GM15510 (cell line): ENCODE measurements at regions not wholly inside any gene's neighbourhood (a gene's known extent, or its start where the extent isn't known, plus 50 kb on each side); places are given as distances from the start of the nearest gene placed in this dataset.

ENCODE experiments used
- POLR2A ChIP-seq: IDR thresholded peaks from 3 replicates; pipeline ENCODE4 v1.6.1; 2011; ENCODE audit warnings: borderline replicate concordance; ENCODE audit not compliant: insufficient read length; ENCODE audit errors: extremely low read depth

GRCh38 chr9:129349665-129349947 lies 171.5 kb upstream of the IER5L start:
- no peak for TF ChIP-seq POLR2A

GRCh38 chr9:129348890-129349664 lies 171.0 kb upstream of the IER5L start:
- TF ChIP-seq POLR2A: no peak

- TF ChIP-seq POLR2A: no peak
Measured at GRCh38 chr9:129347316-129348120, 169.5 kb upstream of the IER5L start.

- no peak for TF ChIP-seq POLR2A
Measured at GRCh38 chr9:129346046-129346445, 168.0 kb upstream of the IER5L start.

- no peak for TF ChIP-seq POLR2A
Measured at GRCh38 chr9:129344641-129345495, 166.8 kb upstream of the IER5L start.

- no peak for TF ChIP-seq POLR2A
Measured at GRCh38 chr9:129343424-129344375, 165.6 kb upstream of the IER5L start.

DNA sequence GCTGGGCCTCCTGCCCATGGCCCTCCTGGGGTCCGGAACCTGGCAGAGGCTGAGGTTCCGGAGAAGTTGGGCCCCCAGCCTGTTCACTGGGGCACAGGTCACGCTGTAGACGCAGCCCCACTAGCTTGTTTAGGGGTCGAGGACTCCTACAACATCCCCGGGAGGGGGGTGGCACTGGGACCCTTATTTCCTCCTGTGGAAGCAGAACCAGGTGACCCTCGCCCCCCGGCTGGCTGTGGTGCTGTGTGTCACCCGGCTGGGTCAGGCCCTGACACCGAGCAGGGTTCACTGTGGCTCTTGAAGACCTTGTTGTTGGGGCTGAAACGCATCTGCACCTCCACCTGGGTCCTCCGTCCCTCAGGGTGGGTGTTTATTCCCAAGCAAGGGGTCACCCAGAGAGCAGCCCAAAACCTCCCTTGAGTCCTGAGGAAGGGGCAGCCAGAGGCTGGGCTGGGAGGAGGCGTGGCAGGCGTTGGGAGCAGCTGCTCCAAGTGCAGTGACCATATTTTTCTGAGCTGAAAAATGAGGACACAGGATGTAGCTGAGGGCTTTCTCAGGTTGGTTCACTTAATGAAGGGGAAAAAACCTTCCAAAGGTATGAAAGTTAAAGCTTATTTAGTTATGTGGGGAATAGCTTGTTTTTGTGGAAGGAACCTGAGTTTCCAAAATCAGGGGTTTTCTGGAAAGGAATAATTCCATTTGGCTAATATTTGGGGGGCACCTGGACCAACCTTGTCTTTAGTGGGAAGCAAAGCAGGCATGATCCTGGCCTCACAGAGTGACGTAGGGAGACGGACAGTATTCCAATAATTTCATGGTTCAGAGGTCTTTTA lies 164.7 kb upstream of the IER5L start:
- no peak for TF ChIP-seq POLR2A

- TF ChIP-seq POLR2A: no peak
Measured at GRCh38 chr9:129341987-129342348, 163.9 kb upstream of the IER5L start.

GRCh38 chr9:129341171-129341986 lies 163.3 kb upstream of the IER5L start:
- no peak for TF ChIP-seq POLR2A

DNA sequence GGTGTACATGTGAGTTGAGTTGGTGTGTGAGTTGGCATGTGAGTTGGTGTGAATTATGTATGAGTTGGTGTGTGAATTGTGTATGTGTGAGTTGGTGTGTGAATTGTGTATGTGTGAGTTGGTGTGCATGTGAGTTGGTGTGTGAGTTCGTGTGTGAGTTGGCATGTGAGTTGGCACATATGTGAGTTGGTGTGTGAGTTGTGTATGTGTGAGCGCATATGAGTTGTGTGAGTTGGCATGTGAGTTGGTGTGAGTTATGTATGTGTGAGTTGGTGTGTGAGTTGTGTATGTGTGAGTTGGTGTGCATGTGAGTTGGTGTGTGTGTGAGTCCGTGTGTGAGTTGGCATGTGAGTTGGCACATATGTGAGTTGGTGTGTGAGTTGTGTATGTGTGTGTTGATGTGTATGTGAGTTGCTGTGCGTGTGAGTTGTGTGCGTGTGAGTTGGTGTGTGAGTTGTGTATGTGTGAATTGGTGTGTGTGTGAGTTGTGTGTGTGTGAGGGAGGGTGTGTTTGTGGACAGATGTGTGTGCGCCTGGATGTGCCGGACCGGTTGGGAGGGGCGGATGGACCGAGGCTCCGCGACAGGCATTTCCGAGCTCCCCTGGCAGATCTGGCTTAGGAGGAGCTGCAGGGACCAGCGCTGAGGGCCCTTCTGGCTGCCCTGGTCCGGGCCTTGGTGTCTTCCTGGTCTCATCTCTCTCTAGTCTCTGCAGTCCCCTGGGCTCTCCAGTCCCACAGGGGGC lies 162.5 kb upstream of the IER5L start:
- TF ChIP-seq POLR2A: no peak

GRCh38 chr9:129339539-129340157 lies 161.6 kb upstream of the IER5L start:
- TF ChIP-seq POLR2A: no peak

DNA sequence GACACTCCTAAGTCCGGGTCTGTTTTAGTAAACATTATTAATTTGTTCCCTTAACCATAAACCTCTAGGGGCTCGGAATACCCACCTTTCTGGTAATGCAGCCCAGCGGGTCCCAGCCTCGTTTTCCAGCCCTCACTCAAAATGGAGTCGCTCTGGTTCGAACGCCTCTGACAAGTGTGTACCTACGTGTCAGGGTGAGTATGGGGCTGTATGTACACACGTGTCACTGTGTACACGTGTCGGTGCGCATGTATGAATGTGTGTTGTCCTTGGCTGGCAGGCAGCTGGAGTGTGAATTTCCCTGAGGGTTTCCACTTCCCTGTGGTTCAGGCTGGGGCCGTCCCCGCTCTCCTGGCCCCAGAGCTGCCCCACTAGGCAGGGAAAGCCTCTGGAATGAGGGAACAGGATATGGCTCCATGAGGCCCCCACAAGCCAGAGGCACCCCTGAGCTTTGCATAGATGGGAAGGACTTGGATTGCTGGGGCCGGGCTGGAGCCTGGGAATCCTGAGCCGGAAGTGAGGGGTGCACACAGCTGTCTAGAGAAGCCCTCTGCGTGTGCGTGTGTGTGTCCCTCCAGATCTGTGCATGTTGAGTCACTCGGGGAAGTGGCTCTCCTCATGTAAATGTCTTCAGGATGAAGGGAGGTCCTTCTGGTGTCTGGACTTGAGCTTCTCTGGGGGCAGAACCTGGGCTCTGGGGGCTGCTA lies 160.8 kb upstream of the IER5L start:
- TF ChIP-seq POLR2A: no peak
